PC-9 (cell line): ENCODE measurements at regions not wholly inside any gene's neighbourhood (a gene's known extent, or its start where the extent isn't known, plus 50 kb on each side); places are given as distances from the start of the nearest gene placed in this dataset.

ENCODE experiments used
- BruUV-seq: library from RNA; stranded (reverse); fragments of 400-500 nt; replicated peaks from 2 replicates; lab custom pipeline; 2021; lab: Mats Ljungman, UMichigan
- CTCF ChIA-PET: fragments of 300-600 bp; sonication (Branson Sonifier 250); formaldehyde crosslinking; loops from one replicate; lab custom pipeline; 2022; ENCODE audit warnings: antibody characterized with exemption; lab: Charles Lee
- POLR2A ChIA-PET: fragments of 300-600 bp; sonication (Branson Sonifier 250); formaldehyde crosslinking; loops from one replicate; lab custom pipeline; 2022; ENCODE audit warnings: antibody characterized with exemption; ENCODE audit not compliant: unreplicated experiment; lab: Charles Lee
- DNase-seq, 2 experiments: peaks; one replicate each; pipeline versions ENCODE4 v3.0.0 to v3.0.0-alpha.2; 2015 to 2022; ENCODE audit warnings: mixed read lengths in 1 of 2
- H2AFZ ChIP-seq: fragments of 200-600 bp; sonication (generic); 2 replicates; pipeline ENCODE4 v1.8.1; 2017; ENCODE audit warnings: antibody characterized with exemption
- H3F3A ChIP-seq: fragments of 200-600 bp; sonication (generic); 2 replicates; pipeline ENCODE4 v1.8.1; 2017; ENCODE audit warnings: antibody characterized with exemption, mild to moderate bottlenecking, low read depth; ENCODE audit not compliant: insufficient read depth
- H3K27ac ChIP-seq: fragments of 200-600 bp; sonication (generic); 2 replicates; pipeline ENCODE4 v1.6.1; 2016; ENCODE audit warnings: mixed run types
- H3K27me3 ChIP-seq: fragments of 200-600 bp; sonication (generic); 2 replicates; pipeline ENCODE4 v1.6.1; 2016; ENCODE audit warnings: low read depth, mixed run types; ENCODE audit not compliant: insufficient read depth
- H3K36me3 ChIP-seq: fragments of 200-600 bp; sonication (generic); 2 replicates; pipeline ENCODE4 v1.6.1; 2016; ENCODE audit warnings: low read depth, mixed run types
- H3K4me1 ChIP-seq: fragments of 200-600 bp; sonication (generic); replicated peaks from 2 replicates; pipeline ENCODE4 v1.6.1; 2016; ENCODE audit warnings: mixed run types; ENCODE audit not compliant: insufficient read depth
- H3K4me2 ChIP-seq: fragments of 200-600 bp; sonication (generic); 2 replicates; pipeline ENCODE4 v1.6.1; 2017; ENCODE audit warnings: mixed run types
- H3K4me3 ChIP-seq: fragments of 200-600 bp; sonication (generic); 2 replicates; pipeline ENCODE4 v1.6.1; 2016; ENCODE audit warnings: mixed run types
- H3K79me2 ChIP-seq: fragments of 200-600 bp; sonication (generic); 2 replicates; pipeline ENCODE4 v1.6.1; 2017; ENCODE audit warnings: low read depth, mixed run types
- H3K9me2 ChIP-seq: fragments of 200-600 bp; sonication (generic); 2 replicates; pipeline ENCODE4 v1.8.1; 2017; ENCODE audit warnings: mild to moderate bottlenecking; ENCODE audit not compliant: insufficient read depth
- H3K9me3 ChIP-seq: fragments of 200-600 bp; sonication (generic); 2 replicates; pipeline ENCODE4 v1.8.1; 2016; ENCODE audit warnings: low read depth; ENCODE audit not compliant: insufficient read depth
- H4K20me1 ChIP-seq: fragments of 200-600 bp; sonication (generic); 2 replicates; pipeline ENCODE4 v1.8.1; 2017; ENCODE audit not compliant: insufficient read depth
- CTCF ChIP-seq: fragments of 200-600 bp; sonication (generic); conservative IDR thresholded peaks from 2 replicates; pipeline ENCODE4 v1.6.1; 2017; ENCODE audit warnings: mixed run types, antibody characterized with exemption, mild to moderate bottlenecking, moderate library complexity
- EZH2 ChIP-seq: fragments of 200-600 bp; sonication (generic); IDR thresholded peaks from 2 replicates; pipeline ENCODE4 v1.8.0; 2017; ENCODE audit warnings: antibody characterized with exemption, low read depth
- intact Hi-C: fragments of 100-400 bp; cut with micrococcal nuclease; formaldehyde crosslinking; loops from one replicate; pipeline ENCODE4 v1.10.0; 2022; ENCODE audit not compliant: unreplicated experiment

GRCh38 chr5:104353371-104353770, 790.8 kb upstream of the NUDT12 start:
- TF ChIP-seq EZH2 (no peak), CTCF (no peak)
- no peaks in the 10 kb centered on the region for H3K36me3 ChIP-seq
- intact Hi-C loops, result no loop called here
- no peaks in the 10 kb centered on the region for H3K9me3 ChIP-seq
- no TSS peak for BruUV-seq
- POLR2A ChIA-PET, result no interaction called here
- no peaks in the 10 kb centered on the region for H3K9me2 ChIP-seq
- no peaks in the 10 kb centered on the region for H3K79me2 ChIP-seq
- CTCF ChIA-PET, result no interaction called here
- no peak for DNase-seq
- H3K4me3 ChIP-seq, result no peak overlapping the region
- no peak overlapping the region for H3K4me2 ChIP-seq
- no peaks in the 10 kb centered on the region for H4K20me1 ChIP-seq
- no peak overlapping the region for H3K27ac ChIP-seq
- no peak overlapping the region for H2AFZ ChIP-seq
- no peaks in the 10 kb centered on the region for H3K4me1 ChIP-seq
- H3F3A ChIP-seq, result no peaks in the 10 kb centered on the region
- H3K27me3 ChIP-seq, result no peaks in the 10 kb centered on the region

- no peak overlapping the region for H3K4me2 ChIP-seq
- no peaks in the 10 kb centered on the region for H3K4me1 ChIP-seq
- POLR2A ChIA-PET, result no interaction called here
- H3K9me2 ChIP-seq, result no peaks in the 10 kb centered on the region
- no TSS peak for BruUV-seq
- H3K4me3 ChIP-seq, result no peak overlapping the region
- no peaks in the 10 kb centered on the region for H3K79me2 ChIP-seq
- intact Hi-C loops, result no loop called here
- no peaks in the 10 kb centered on the region for H3K9me3 ChIP-seq
- H4K20me1 ChIP-seq, result no peaks in the 10 kb centered on the region
- CTCF ChIA-PET, result no interaction called here
- no peak for DNase-seq
- no peaks in the 10 kb centered on the region for H3K27me3 ChIP-seq
- no peak overlapping the region for H2AFZ ChIP-seq
- H3K27ac ChIP-seq, result no peak overlapping the region
- no peaks in the 10 kb centered on the region for H3F3A ChIP-seq
- H3K36me3 ChIP-seq, result no peaks in the 10 kb centered on the region
- TF ChIP-seq EZH2 (no peak), CTCF (no peak)
Observed at GRCh38 chr5:104352954-104353353, 790.4 kb upstream of the NUDT12 start.

- H2AFZ ChIP-seq, result no peak overlapping the region
- H3K9me3 ChIP-seq, result no peaks in the 10 kb centered on the region
- TF ChIP-seq EZH2 (no peak), CTCF (peak; percentile 68)
- intact Hi-C loops, result no loop called here
- H3K36me3 ChIP-seq, result no peaks in the 10 kb centered on the region
- no peaks in the 10 kb centered on the region for H3K4me1 ChIP-seq
- DNase-seq, result no peak
- no peak overlapping the region for H3K4me3 ChIP-seq
- no peaks in the 10 kb centered on the region for H3K79me2 ChIP-seq
- H3K27ac ChIP-seq, result no peak overlapping the region
- no peaks in the 10 kb centered on the region for H3F3A ChIP-seq
- no TSS peak for BruUV-seq
- no peaks in the 10 kb centered on the region for H3K27me3 ChIP-seq
- POLR2A ChIA-PET, result no interaction called here
- H3K4me2 ChIP-seq, result no peak overlapping the region
- no peaks in the 10 kb centered on the region for H4K20me1 ChIP-seq
- no peaks in the 10 kb centered on the region for H3K9me2 ChIP-seq
- CTCF ChIA-PET, result no interaction called here
Observed at GRCh38 chr5:104347119-104347708, 784.6 kb upstream of the NUDT12 start.
